OCI-LY3 (cell line): ENCODE measurements at regions not wholly inside any gene's neighbourhood (a gene's known extent, or its start where the extent isn't known, plus 50 kb on each side); places are given as distances from the start of the nearest gene placed in this dataset.

Experiments
- H2AFZ ChIP-seq: fragments of 200-600, 300-600 bp; shearing (Covaris generic); 2 replicates; pipeline ENCODE4 v1.6.0; 2014; ENCODE audit warnings: antibody characterized with exemption, low read depth, low read length
- H3K27ac ChIP-seq: fragments of 200-600, 300-600 bp; sonication (generic); 2 replicates; pipeline ENCODE4 v1.5.1; 2014; ENCODE audit warnings: mild to moderate bottlenecking, low read length, moderate library complexity, mixed read lengths
- H3K27me3 ChIP-seq: fragments of 200-600, 300-600 bp; sonication (generic); 2 replicates; pipeline ENCODE4 v1.6.1; 2014; ENCODE audit warnings: low read depth, low read length, mixed read lengths
- H3K36me3 ChIP-seq: fragments of 200-600, 300-600 bp; sonication (generic); replicated peaks from 2 replicates; pipeline ENCODE3; 2014; ENCODE audit warnings: low read depth, low read length, mixed read lengths
- H3K4me1 ChIP-seq: fragments of 300-600, 200-600 bp; sonication (generic); 2 replicates; pipeline ENCODE4 v1.6.1; 2014; ENCODE audit warnings: low read length, mixed read lengths
- H3K4me2 ChIP-seq: fragments of 200-600, 300-600 bp; sonication (generic); 2 replicates; pipeline ENCODE4 v1.6.1; 2014; ENCODE audit warnings: low read length, mixed read lengths
- H3K4me3 ChIP-seq: fragments of 300-600, 200-600 bp; sonication (generic); 2 replicates; pipeline ENCODE4 v1.5.1; 2014; ENCODE audit warnings: antibody characterized with exemption, mild to moderate bottlenecking, low read length, moderate library complexity
- H3K79me2 ChIP-seq: fragments of 300-600, 200-600 bp; shearing (Covaris generic); 2 replicates; pipeline ENCODE4 v1.6.1; 2014; ENCODE audit warnings: mild to moderate bottlenecking, low read length, mixed read lengths
- H3K9ac ChIP-seq: fragments of 300-600, 200-600 bp; shearing (Covaris generic); 2 replicates; pipeline ENCODE4 v1.6.0; 2014; ENCODE audit warnings: mild to moderate bottlenecking, low read length, moderate library complexity
- H3K9me3 ChIP-seq: fragments of 200-600, 300-600 bp; shearing (Covaris generic); 2 replicates; pipeline ENCODE4 v1.6.1; 2014; ENCODE audit warnings: low read length, mixed read lengths; ENCODE audit not compliant: insufficient read depth
- H4K20me1 ChIP-seq: fragments of 200-600, 300-600 bp; sonication (generic); 2 replicates; pipeline ENCODE4 v1.6.1; 2016; ENCODE audit warnings: low read length, mixed read lengths; ENCODE audit not compliant: insufficient read depth
- CTCF ChIP-seq: fragments of 200-600, 300-600 bp; sonication (generic); IDR thresholded peaks from 2 replicates; pipeline ENCODE4 v1.5.1; 2014; ENCODE audit warnings: antibody characterized with exemption, low read length, low read depth
- EZH2phosphoT487 ChIP-seq: fragments of 200-600 bp; shearing (Covaris generic); IDR thresholded peaks from 2 replicates; pipeline ENCODE4 v1.6.1; 2018; ENCODE audit warnings: antibody characterized with exemption, mixed run types, low read depth

DNA sequence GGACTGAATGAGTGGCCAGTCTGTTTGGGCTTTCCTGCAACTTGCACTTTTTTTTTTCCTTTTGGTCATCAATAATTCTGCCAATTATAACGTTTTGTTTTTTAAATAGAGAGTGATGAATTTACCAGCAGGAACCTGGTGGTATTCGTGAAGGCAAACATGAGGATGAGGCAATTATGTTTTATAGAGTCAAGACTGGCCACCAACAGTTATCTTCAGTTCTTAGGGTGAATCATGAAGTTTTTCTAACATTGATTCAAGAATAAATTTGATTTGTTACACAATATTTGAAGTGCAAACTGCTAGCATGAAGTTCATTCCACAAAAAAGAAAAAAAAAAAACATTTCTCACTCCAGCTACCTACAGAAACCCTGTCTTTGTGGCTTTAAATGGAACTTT, 244.5 kb downstream of the SPRY2 start:
- H3K79me2 ChIP-seq: no peaks in the 10 kb centered on the region
- no peak overlapping the region for H3K27ac ChIP-seq
- H3K36me3 ChIP-seq: no peaks in the 10 kb centered on the region
- H3K4me3 ChIP-seq: no peak overlapping the region
- H3K9ac ChIP-seq: no peak overlapping the region
- H2AFZ ChIP-seq: no peak overlapping the region
- H3K27me3 ChIP-seq: no peaks in the 10 kb centered on the region
- H4K20me1 ChIP-seq: no peaks in the 10 kb centered on the region
- no peaks in the 10 kb centered on the region for H3K9me3 ChIP-seq
- H3K4me2 ChIP-seq: no peak overlapping the region
- no peak for TF ChIP-seq EZH2phosphoT487
- TF ChIP-seq CTCF: no peak
- H3K4me1 ChIP-seq: no peaks in the 10 kb centered on the region

DNA sequence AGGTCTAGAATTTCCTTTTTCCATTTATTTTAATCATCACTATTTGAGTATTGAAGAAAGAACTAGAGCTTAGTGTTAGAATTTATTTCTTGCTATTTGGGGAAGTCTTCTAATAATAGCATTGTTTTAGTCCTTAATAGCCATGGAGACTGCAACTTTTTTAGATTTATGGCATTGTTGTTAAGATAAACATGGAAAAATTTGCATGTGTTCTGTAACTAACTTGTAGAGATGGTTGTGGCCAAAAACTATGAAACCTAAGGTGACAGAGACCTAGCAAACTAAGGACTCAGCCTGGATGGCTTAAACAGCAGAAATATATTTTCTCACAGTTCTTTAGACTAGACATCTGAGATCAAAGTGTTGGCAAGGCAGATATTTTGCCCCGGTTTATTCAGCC, 246.4 kb downstream of the SPRY2 start:
- TF ChIP-seq CTCF (no peak), EZH2phosphoT487 (no peak)
- no peaks in the 10 kb centered on the region for H3K9me3 ChIP-seq
- no peaks in the 10 kb centered on the region for H3K36me3 ChIP-seq
- H3K9ac ChIP-seq: no peak overlapping the region
- H3K4me2 ChIP-seq: no peak overlapping the region
- H4K20me1 ChIP-seq: no peaks in the 10 kb centered on the region
- H3K4me3 ChIP-seq: no peak overlapping the region
- no peaks in the 10 kb centered on the region for H3K27me3 ChIP-seq
- H3K4me1 ChIP-seq: no peaks in the 10 kb centered on the region
- no peaks in the 10 kb centered on the region for H3K79me2 ChIP-seq
- no peak overlapping the region for H3K27ac ChIP-seq
- H2AFZ ChIP-seq: no peak overlapping the region

- no peak for TF ChIP-seq CTCF
- TF ChIP-seq EZH2phosphoT487: no peak
- Histone ChIP-seq H3K4me3 (no peak overlapping the region), H3K79me2 (no peaks in the 10 kb centered on the region), H3K4me1 (no peaks in the 10 kb centered on the region), H2AFZ (no peak overlapping the region), H3K27me3 (no peaks in the 10 kb centered on the region), H3K27ac (no peak overlapping the region), H3K9ac (no peak overlapping the region), H3K36me3 (no peaks in the 10 kb centered on the region), H3K9me3 (no peaks in the 10 kb centered on the region), H3K4me2 (no peak overlapping the region), H4K20me1 (no peaks in the 10 kb centered on the region)
These were observed 247.0 kb downstream of the SPRY2 start for GRCh38 chr13:80093888-80094287.

DNA sequence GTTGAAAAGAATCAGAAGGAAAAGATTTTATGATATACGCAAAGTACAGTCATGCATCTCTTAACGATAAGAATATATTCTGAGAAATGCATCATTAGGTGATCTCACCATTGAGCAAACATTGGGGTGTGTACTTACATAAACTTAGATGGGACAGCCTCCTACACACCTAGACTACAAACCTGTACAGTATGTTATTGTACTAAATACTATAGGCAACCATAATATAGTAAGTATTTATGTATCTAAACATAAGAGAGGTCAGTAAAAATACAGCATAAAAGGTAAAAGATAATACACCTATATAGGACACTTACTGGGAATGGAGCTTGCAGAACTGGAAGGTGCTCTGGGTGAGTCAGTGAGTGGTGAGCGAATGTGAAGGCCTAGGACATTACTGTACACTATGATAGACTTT, 254.6 kb downstream of the SPRY2 start:
- Histone ChIP-seq H2AFZ (no peak overlapping the region), H3K27me3 (no peaks in the 10 kb centered on the region), H3K27ac (no peak overlapping the region), H3K4me2 (no peak overlapping the region), H3K9ac (no peak overlapping the region), H3K4me1 (no peaks in the 10 kb centered on the region), H3K9me3 (no peaks in the 10 kb centered on the region), H3K4me3 (no peak overlapping the region), H3K79me2 (no peaks in the 10 kb centered on the region), H4K20me1 (no peaks in the 10 kb centered on the region), H3K36me3 (no peaks in the 10 kb centered on the region)
- no peak for TF ChIP-seq CTCF
- no peak for TF ChIP-seq EZH2phosphoT487
